DOHH2 (cell line): ENCODE measurements at regions not wholly inside any gene's neighbourhood (a gene's known extent, or its start where the extent isn't known, plus 50 kb on each side); places are given as distances from the start of the nearest gene placed in this dataset.

Experiments
- H3F3A ChIP-seq: fragments of 200-600 bp; sonication (generic), shearing (Covaris generic); 2 replicates; pipeline ENCODE4 v1.6.0; 2016; ENCODE audit warnings: antibody characterized with exemption, mild to moderate bottlenecking; ENCODE audit not compliant: control insufficient read depth, insufficient read depth
- H3K27ac ChIP-seq: fragments of 200-600 bp; sonication (generic); 2 replicates; pipeline ENCODE4 v1.5.1; 2014; ENCODE audit warnings: low read depth, mild to moderate bottlenecking, low read length, moderate library complexity
- H3K27me3 ChIP-seq: fragments of 200-600 bp; sonication (generic); 2 replicates; pipeline ENCODE4 v1.6.1; 2014; ENCODE audit warnings: mild to moderate bottlenecking, low read length, mixed read lengths; ENCODE audit not compliant: control insufficient read depth
- H3K36me3 ChIP-seq: fragments of 200-600 bp; sonication (generic); 2 replicates; pipeline ENCODE4 v1.6.1; 2014; ENCODE audit warnings: mild to moderate bottlenecking, low read length, moderate library complexity, mixed read lengths; ENCODE audit not compliant: control insufficient read depth
- H3K4me1 ChIP-seq: fragments of 200-600 bp; sonication (generic); 2 replicates; pipeline ENCODE4 v1.6.1; 2014; ENCODE audit warnings: mild to moderate bottlenecking, low read length, mixed read lengths; ENCODE audit not compliant: control insufficient read depth
- H3K4me2 ChIP-seq: fragments of 200-600 bp; sonication (generic); 2 replicates; pipeline ENCODE4 v1.6.0; 2014; ENCODE audit warnings: mild to moderate bottlenecking, low read length, moderate library complexity
- H3K4me3 ChIP-seq: fragments of 200-600 bp; sonication (generic); 2 replicates; pipeline ENCODE4 v1.5.1; 2014; ENCODE audit warnings: mild to moderate bottlenecking, low read length, mixed read lengths
- H3K79me2 ChIP-seq: fragments of 200-600 bp; sonication (generic); 2 replicates; pipeline ENCODE4 v1.6.1; 2014; ENCODE audit warnings: mild to moderate bottlenecking, low read length, mixed read lengths; ENCODE audit not compliant: control insufficient read depth
- H3K9me2 ChIP-seq: fragments of 200-600 bp; sonication (generic); replicated peaks from 2 replicates; pipeline ENCODE4 v1.6.1; 2014; ENCODE audit warnings: mild to moderate bottlenecking, low read length, mixed read lengths; ENCODE audit not compliant: control insufficient read depth
- H3K9me3 ChIP-seq: fragments of 200-600 bp; sonication (generic); 2 replicates; pipeline ENCODE4 v1.6.1; 2014; ENCODE audit warnings: antibody characterized with exemption, low read length, mixed read lengths; ENCODE audit not compliant: control insufficient read depth, insufficient read depth
- H4K20me1 ChIP-seq: fragments of 200-600 bp; sonication (generic); 2 replicates; pipeline ENCODE4 v1.6.0; 2014; ENCODE audit warnings: low read depth, mild to moderate bottlenecking, antibody characterized with exemption, low read length, moderate library complexity; ENCODE audit not compliant: control insufficient read depth, insufficient read depth
- EZH2phosphoT487 ChIP-seq: fragments of 200-600 bp; sonication (generic); IDR thresholded peaks from 2 replicates; pipeline ENCODE4 v1.6.1; 2017; ENCODE audit warnings: borderline replicate concordance, mild to moderate bottlenecking, antibody characterized with exemption, low read length, moderate library complexity, mixed read lengths
- TF ChIP-seq, protein P1 (sequence below): fragments of 200-600 bp; sonication (generic); IDR thresholded peaks from one replicate; pipeline ENCODE4 v1.5.1; 2014; ENCODE audit warnings: antibody characterized with exemption, mild to moderate bottlenecking, low read depth, low read length; ENCODE audit not compliant: poor library complexity, severe bottlenecking

DNA sequence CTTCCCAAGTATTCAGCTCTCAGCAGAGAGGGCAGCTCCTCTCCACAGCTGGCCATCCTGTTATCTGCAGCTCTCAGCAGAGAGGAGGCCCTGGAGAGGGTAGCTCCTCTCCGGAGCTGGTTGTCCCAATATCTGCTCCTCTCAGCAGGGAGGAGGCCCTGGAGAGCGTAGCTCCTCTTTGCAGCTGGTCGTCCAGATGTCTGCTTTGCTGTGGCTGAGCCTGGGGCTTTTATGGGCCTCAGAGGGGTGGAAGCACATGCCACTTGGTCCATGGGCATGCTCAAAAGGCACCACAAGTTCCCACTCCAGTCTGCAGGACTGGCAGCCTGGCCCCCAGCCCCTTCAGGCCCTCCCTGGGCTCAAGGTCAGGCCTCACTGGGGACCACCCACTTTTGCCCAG is 314.3 kb downstream of the KCNJ2 start:
- H3K9me2 ChIP-seq, result no peaks in the 10 kb centered on the region
- no peak overlapping the region for H3K4me2 ChIP-seq
- TF ChIP-seq EZH2phosphoT487, result no peak
- TF ChIP-seq, protein P1, sequence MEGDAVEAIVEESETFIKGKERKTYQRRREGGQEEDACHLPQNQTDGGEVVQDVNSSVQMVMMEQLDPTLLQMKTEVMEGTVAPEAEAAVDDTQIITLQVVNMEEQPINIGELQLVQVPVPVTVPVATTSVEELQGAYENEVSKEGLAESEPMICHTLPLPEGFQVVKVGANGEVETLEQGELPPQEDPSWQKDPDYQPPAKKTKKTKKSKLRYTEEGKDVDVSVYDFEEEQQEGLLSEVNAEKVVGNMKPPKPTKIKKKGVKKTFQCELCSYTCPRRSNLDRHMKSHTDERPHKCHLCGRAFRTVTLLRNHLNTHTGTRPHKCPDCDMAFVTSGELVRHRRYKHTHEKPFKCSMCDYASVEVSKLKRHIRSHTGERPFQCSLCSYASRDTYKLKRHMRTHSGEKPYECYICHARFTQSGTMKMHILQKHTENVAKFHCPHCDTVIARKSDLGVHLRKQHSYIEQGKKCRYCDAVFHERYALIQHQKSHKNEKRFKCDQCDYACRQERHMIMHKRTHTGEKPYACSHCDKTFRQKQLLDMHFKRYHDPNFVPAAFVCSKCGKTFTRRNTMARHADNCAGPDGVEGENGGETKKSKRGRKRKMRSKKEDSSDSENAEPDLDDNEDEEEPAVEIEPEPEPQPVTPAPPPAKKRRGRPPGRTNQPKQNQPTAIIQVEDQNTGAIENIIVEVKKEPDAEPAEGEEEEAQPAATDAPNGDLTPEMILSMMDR, result no peak
- H3K4me3 ChIP-seq, result no peak overlapping the region
- H3K9me3 ChIP-seq, result peaks cover 8% of the 10 kb centered on the region; the same call in 1 of the 2 replicates
- no peak overlapping the region for H3K27ac ChIP-seq
- H3K79me2 ChIP-seq, result no peaks in the 10 kb centered on the region
- H3K4me1 ChIP-seq, result no peaks in the 10 kb centered on the region
- no peaks in the 10 kb centered on the region for H4K20me1 ChIP-seq
- no peaks in the 10 kb centered on the region for H3F3A ChIP-seq
- no peaks in the 10 kb centered on the region for H3K27me3 ChIP-seq
- no peaks in the 10 kb centered on the region for H3K36me3 ChIP-seq

DNA sequence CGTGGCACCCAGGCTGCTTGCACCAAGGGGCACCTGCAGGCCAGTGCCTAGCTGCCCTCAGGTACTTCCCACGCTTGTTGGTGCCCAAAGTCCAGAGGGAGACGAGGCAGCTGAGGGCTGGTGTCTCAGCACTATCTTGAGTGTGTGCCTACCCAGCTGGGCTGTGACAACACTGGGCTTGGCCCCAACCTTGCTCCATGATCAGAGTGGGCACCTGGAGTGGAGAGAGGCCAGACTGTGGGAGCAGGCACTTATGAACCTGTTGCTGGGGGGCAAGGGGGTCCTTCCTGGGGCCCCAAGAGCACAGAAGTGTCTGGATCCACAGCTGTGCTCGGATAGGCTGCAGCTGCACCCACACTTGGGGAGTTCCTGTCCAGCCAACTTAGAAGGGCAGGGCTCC is 314.7 kb downstream of the KCNJ2 start:
- H3K27ac ChIP-seq, result no peak overlapping the region

DNA sequence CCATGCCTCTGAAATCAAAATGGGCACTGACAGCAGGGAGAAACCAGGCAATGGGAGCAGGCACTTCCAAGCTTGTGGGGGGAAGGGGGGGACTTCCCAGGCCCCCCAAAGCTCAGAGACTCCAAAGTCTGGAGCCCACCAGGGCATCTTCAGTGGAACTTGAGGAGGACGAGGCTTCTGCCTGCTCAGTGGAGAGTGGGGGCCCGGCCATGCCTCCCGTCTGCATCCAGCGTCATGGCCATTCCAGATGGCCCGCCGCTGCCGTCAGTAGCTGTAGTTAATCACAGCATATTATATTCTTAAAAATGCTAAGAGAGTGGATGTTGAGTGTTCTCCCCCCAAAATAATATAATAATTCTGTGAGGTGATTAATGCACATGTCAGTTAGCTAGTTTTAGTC is 315.2 kb downstream of the KCNJ2 start:
- TF ChIP-seq, protein P1, result no peak
- no peak for TF ChIP-seq EZH2phosphoT487

More for the DNA sequence above, 314.7 kb downstream of the KCNJ2 start:
- Histone ChIP-seq H3F3A (no peaks in the 10 kb centered on the region), H3K9me3 (peaks cover 8% of the 10 kb centered on the region; the same call in 1 of the 2 replicates), H3K4me1 (no peaks in the 10 kb centered on the region), H3K4me2 (no peak overlapping the region), H4K20me1 (no peaks in the 10 kb centered on the region), H3K36me3 (no peaks in the 10 kb centered on the region), H3K9me2 (no peaks in the 10 kb centered on the region), H3K79me2 (no peaks in the 10 kb centered on the region), H3K4me3 (no peak overlapping the region), H3K27me3 (no peaks in the 10 kb centered on the region)
- TF ChIP-seq, protein P1, result no peak
- no peak for TF ChIP-seq EZH2phosphoT487

More for the DNA sequence above, 315.2 kb downstream of the KCNJ2 start:
- Histone ChIP-seq H4K20me1 (no peaks in the 10 kb centered on the region), H3K9me3 (peaks cover 8% of the 10 kb centered on the region; the same call in 1 of the 2 replicates), H3K4me1 (no peaks in the 10 kb centered on the region), H3K9me2 (no peaks in the 10 kb centered on the region), H3K27ac (no peak overlapping the region), H3K4me2 (no peak overlapping the region), H3K79me2 (no peaks in the 10 kb centered on the region), H3K27me3 (no peaks in the 10 kb centered on the region), H3K4me3 (no peak overlapping the region), H3F3A (no peaks in the 10 kb centered on the region), H3K36me3 (no peaks in the 10 kb centered on the region)
